Liver (tissue), 8 donors: ENCODE measurements at regions not wholly inside any gene's neighbourhood (a gene's known extent, or its start where the extent isn't known, plus 50 kb on each side); places are given as distances from the start of the nearest gene placed in this dataset.

Experiments
- DNase-seq: peaks from one replicate; pipeline ENCODE4 v3.0.0-alpha.2; 2017; ENCODE audit warnings: low spot score
- H3K27ac ChIP-seq, 2 donors: one replicate each; pipeline ENCODE4 v1.7.0; 2013; ENCODE audit warnings: inconsistent platforms in 2 of 2, low read length in 2 of 2, control low read depth in 1 of 2, low read depth in 1 of 2, mild to moderate bottlenecking in 1 of 2
- H3K27me3 ChIP-seq, 4 donors: one replicate each; pipeline versions ENCODE4 v1.6.1 to v1.7.0; 2013; ENCODE audit warnings: low read length in 3 of 4, inconsistent platforms in 1 of 4, mild to moderate bottlenecking in 1 of 4, moderate library complexity in 1 of 4; ENCODE audit not compliant: control insufficient read depth in 4 of 4, insufficient read depth in 4 of 4
- H3K36me3 ChIP-seq, 4 donors: one replicate each; pipeline versions ENCODE4 v1.6.1 to v1.7.0; 2013; ENCODE audit warnings: low read length in 3 of 4, mild to moderate bottlenecking in 3 of 4, low read depth in 1 of 4, moderate library complexity in 1 of 4; ENCODE audit not compliant: control insufficient read depth in 4 of 4, insufficient read depth in 3 of 4
- H3K4me1 ChIP-seq, 4 donors: one replicate each; pipeline versions ENCODE4 v1.6.1 to v1.7.0; 2013; ENCODE audit warnings: low read length in 3 of 4, mild to moderate bottlenecking in 3 of 4, moderate library complexity in 1 of 4; ENCODE audit not compliant: control insufficient read depth in 4 of 4, insufficient read depth in 4 of 4
- H3K4me3 ChIP-seq, 3 donors: one replicate each; pipeline versions ENCODE4 v1.6.1 to v1.7.0; 2013; ENCODE audit warnings: low read length in 3 of 3, control low read depth in 1 of 3, low read depth in 1 of 3, mild to moderate bottlenecking in 1 of 3
- H3K9ac ChIP-seq, 2 donors: one replicate each; pipeline ENCODE4 v1.7.0; 2013; ENCODE audit warnings: low read length in 2 of 2, mild to moderate bottlenecking in 2 of 2, moderate library complexity in 2 of 2, control low read depth in 1 of 2, low read depth in 1 of 2
- H3K9me3 ChIP-seq, 4 donors: one replicate each; pipeline versions ENCODE4 v1.6.1 to v1.7.0; 2013; ENCODE audit warnings: low read length in 3 of 4; ENCODE audit not compliant: control insufficient read depth in 4 of 4
- CTCF ChIP-seq: fragments of 150-350 bp; IDR thresholded peaks from 2 replicates; pipeline ENCODE4 v1.5.1; 2017; ENCODE audit warnings: improper control_type of control experiment, low read depth, low read length; ENCODE audit not compliant: missing input control
- EGR1 ChIP-seq, 2 donors: IDR thresholded peaks; 2 replicates each; pipeline ENCODE4 v1.6.1; 2016 to 2018; ENCODE audit warnings: antibody characterized with exemption in 2 of 2, low read depth in 2 of 2
- FOXA1 ChIP-seq: IDR thresholded peaks from 2 replicates; pipeline ENCODE4 v1.6.1; 2016; ENCODE audit warnings: antibody characterized with exemption
- FOXA2 ChIP-seq: IDR thresholded peaks from 2 replicates; pipeline ENCODE4 v1.6.1; 2016; ENCODE audit warnings: antibody characterized with exemption
- GABPA ChIP-seq, 2 donors: IDR thresholded peaks in 1 of 2; conservative IDR thresholded peaks in 1 of 2; 2 replicates each; pipeline ENCODE4 v1.6.1; 2016; ENCODE audit warnings: antibody characterized with exemption in 2 of 2, mild to moderate bottlenecking in 1 of 2, moderate library complexity in 1 of 2
- HNF4A ChIP-seq, 2 donors: conservative IDR thresholded peaks; 2 replicates each; pipeline ENCODE4 v1.6.1; 2016; ENCODE audit warnings: antibody characterized with exemption in 2 of 2, mild to moderate bottlenecking in 2 of 2
- HNF4G ChIP-seq: IDR thresholded peaks from 2 replicates; pipeline ENCODE4 v1.6.1; 2016; ENCODE audit warnings: antibody characterized with exemption
- JUND ChIP-seq, 2 donors: IDR thresholded peaks; 2 replicates each; pipeline ENCODE4 v1.6.1; 2016; ENCODE audit warnings: antibody characterized with exemption in 2 of 2
- NR2F2 ChIP-seq: IDR thresholded peaks from 2 replicates; pipeline ENCODE4 v1.6.1; 2016; ENCODE audit warnings: antibody characterized with exemption
- RAD21 ChIP-seq, 2 donors: IDR thresholded peaks; 2 replicates each; pipeline ENCODE4 v1.6.1; 2016; ENCODE audit warnings: antibody characterized with exemption in 2 of 2, mild to moderate bottlenecking in 2 of 2
- RXRA ChIP-seq, 2 donors: IDR thresholded peaks; 2 replicates each; pipeline ENCODE4 v1.6.1; 2017 to 2018; ENCODE audit warnings: antibody characterized with exemption in 2 of 2, mild to moderate bottlenecking in 1 of 2
- SP1 ChIP-seq: IDR thresholded peaks from 2 replicates; pipeline ENCODE4 v1.6.1; 2018; ENCODE audit warnings: antibody characterized with exemption, mild to moderate bottlenecking
- TAF1 ChIP-seq: conservative IDR thresholded peaks from 2 replicates; pipeline ENCODE4 v1.6.1; 2016; ENCODE audit warnings: antibody characterized with exemption, mild to moderate bottlenecking
- YY1 ChIP-seq: IDR thresholded peaks from 2 replicates; pipeline ENCODE4 v1.6.1; 2016; ENCODE audit warnings: antibody characterized with exemption, mild to moderate bottlenecking
- ZBTB33 ChIP-seq: IDR thresholded peaks from 2 replicates; pipeline ENCODE4 v1.6.1; 2016; ENCODE audit warnings: antibody characterized with exemption
- WGBS: extraction: QIAGEN DNeasy Blood & Tissue Kit; methylation state at CpG from one replicate; pipeline ENCODE4 v1.1.7; 2013; 5-methylcytosine and 5-hydroxymethylcytosine counted together
- TF ChIP-seq, protein P1 (sequence below): IDR thresholded peaks from 2 replicates; pipeline ENCODE4 v1.6.1; 2016; ENCODE audit warnings: antibody characterized with exemption
- TF ChIP-seq, protein P2 (sequence below): IDR thresholded peaks from 2 replicates; pipeline ENCODE4 v1.6.1; 2016; ENCODE audit warnings: antibody characterized with exemption
- TF ChIP-seq, protein P3 (sequence below): IDR thresholded peaks from 2 replicates; pipeline ENCODE4 v1.6.1; 2016; ENCODE audit warnings: antibody characterized with exemption, mild to moderate bottlenecking
- donor health status: healthy.
- donor health status: healthy.
- donor health status: healthy.
- donor health status: healthy.
- donor health status: healthy.

- no peak overlapping the region for H3K4me3 ChIP-seq
- no peaks in the 10 kb centered on the region for H3K27me3 ChIP-seq
- 39% methylated on average over 2 of the region's 2 CpGs for WGBS
- no peaks in the 10 kb centered on the region for H3K36me3 ChIP-seq
- H3K9ac ChIP-seq = no peak overlapping the region
- no peak for TF ChIP-seq JUND (IDR thresholded peaks at IDR 0.05)
- no peak for TF ChIP-seq NR2F2
- no peak for TF ChIP-seq FOXA1
- TF ChIP-seq, protein P1, sequence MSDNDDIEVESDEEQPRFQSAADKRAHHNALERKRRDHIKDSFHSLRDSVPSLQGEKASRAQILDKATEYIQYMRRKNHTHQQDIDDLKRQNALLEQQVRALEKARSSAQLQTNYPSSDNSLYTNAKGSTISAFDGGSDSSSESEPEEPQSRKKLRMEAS = no peak
- no peak for TF ChIP-seq FOXA2
- TF ChIP-seq RXRA (IDR thresholded peaks at IDR 0.05) = no peak
- no peak for TF ChIP-seq TAF1
- TF ChIP-seq RAD21 (IDR thresholded peaks at IDR 0.05) = no peak
- no peak for TF ChIP-seq GABPA (IDR thresholded peaks at IDR 0.05 in 1 of 2, conservative IDR thresholded peaks at IDR 0.05 in 1 of 2)
- TF ChIP-seq CTCF = no peak
- no peak for TF ChIP-seq HNF4A (conservative IDR thresholded peaks at IDR 0.05)
- TF ChIP-seq YY1 = no peak
- TF ChIP-seq, protein P2, sequence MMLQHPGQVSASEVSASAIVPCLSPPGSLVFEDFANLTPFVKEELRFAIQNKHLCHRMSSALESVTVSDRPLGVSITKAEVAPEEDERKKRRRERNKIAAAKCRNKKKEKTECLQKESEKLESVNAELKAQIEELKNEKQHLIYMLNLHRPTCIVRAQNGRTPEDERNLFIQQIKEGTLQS = no peak
- no peak for TF ChIP-seq SP1
- TF ChIP-seq HNF4G = no peak
- TF ChIP-seq, protein P3, sequence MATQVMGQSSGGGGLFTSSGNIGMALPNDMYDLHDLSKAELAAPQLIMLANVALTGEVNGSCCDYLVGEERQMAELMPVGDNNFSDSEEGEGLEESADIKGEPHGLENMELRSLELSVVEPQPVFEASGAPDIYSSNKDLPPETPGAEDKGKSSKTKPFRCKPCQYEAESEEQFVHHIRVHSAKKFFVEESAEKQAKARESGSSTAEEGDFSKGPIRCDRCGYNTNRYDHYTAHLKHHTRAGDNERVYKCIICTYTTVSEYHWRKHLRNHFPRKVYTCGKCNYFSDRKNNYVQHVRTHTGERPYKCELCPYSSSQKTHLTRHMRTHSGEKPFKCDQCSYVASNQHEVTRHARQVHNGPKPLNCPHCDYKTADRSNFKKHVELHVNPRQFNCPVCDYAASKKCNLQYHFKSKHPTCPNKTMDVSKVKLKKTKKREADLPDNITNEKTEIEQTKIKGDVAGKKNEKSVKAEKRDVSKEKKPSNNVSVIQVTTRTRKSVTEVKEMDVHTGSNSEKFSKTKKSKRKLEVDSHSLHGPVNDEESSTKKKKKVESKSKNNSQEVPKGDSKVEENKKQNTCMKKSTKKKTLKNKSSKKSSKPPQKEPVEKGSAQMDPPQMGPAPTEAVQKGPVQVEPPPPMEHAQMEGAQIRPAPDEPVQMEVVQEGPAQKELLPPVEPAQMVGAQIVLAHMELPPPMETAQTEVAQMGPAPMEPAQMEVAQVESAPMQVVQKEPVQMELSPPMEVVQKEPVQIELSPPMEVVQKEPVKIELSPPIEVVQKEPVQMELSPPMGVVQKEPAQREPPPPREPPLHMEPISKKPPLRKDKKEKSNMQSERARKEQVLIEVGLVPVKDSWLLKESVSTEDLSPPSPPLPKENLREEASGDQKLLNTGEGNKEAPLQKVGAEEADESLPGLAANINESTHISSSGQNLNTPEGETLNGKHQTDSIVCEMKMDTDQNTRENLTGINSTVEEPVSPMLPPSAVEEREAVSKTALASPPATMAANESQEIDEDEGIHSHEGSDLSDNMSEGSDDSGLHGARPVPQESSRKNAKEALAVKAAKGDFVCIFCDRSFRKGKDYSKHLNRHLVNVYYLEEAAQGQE = no peak
- TF ChIP-seq ZBTB33 = no peak
- H3K9me3 ChIP-seq = no peaks in the 10 kb centered on the region
- DNase-seq = no peak
- H3K4me1 ChIP-seq = no peaks in the 10 kb centered on the region
- no peak overlapping the region for H3K27ac ChIP-seq
Measured at GRCh38 chr21:34299168-34299539, 64.7 kb upstream of the KCNE2 start.

GRCh38 chr21:34302521-34302920 is 61.3 kb upstream of the KCNE2 start:
- Histone ChIP-seq H3K27ac (no peak overlapping the region), H3K36me3 (no peaks in the 10 kb centered on the region), H3K27me3 (no peaks in the 10 kb centered on the region), H3K4me3 (no peak overlapping the region), H3K9ac (no peak overlapping the region), H3K4me1 (no peaks in the 10 kb centered on the region), H3K9me3 (no peaks in the 10 kb centered on the region)
- no peak for DNase-seq
- TF ChIP-seq FOXA2 (no peak), NR2F2 (no peak), ZBTB33 (no peak), HNF4A (conservative IDR thresholded peaks at IDR 0.05) (no peak), JUND (IDR thresholded peaks at IDR 0.05) (no peak), EGR1 (IDR thresholded peaks at IDR 0.05; ENCODE audit: low read depth in 2 of 2) (no peak), RXRA (IDR thresholded peaks at IDR 0.05) (no peak), TAF1 (no peak), YY1 (no peak), GABPA (IDR thresholded peaks at IDR 0.05 in 1 of 2, conservative IDR thresholded peaks at IDR 0.05 in 1 of 2) (no peak), RAD21 (IDR thresholded peaks at IDR 0.05) (no peak), SP1 (no peak), FOXA1 (no peak)
- TF ChIP-seq, protein P3 = no peak
- TF ChIP-seq, protein P2 = no peak
- 95% methylated on average over 6 of the region's 6 CpGs for WGBS
